ENCODE measurements at regions not wholly inside any gene's neighbourhood (a gene's known extent, or its start where the extent isn't known, plus 50 kb on each side); places are given as distances from the start of the nearest gene placed in this dataset.

DNA sequence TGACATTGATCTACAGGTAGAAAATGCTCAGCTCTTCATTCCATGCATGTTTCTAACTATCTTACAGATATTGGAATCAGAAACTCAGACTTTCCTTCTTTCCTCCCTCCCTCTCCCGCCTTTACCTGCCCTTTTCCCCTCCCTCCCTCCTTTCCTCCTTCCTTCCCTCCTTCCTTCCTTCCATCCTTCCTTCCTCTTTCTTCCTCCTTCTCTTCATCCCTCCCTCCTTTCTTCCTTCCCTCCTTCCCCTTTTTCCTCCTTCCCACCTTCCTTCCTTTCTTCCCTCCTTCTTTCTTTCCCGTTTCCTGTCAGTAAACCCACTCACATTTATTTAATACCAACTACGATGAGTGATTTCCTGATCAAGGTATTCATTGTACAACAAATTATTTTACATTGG is 113.4 kb upstream of the IRS2 start (continued):
- TF ChIP-seq, protein P1, sequence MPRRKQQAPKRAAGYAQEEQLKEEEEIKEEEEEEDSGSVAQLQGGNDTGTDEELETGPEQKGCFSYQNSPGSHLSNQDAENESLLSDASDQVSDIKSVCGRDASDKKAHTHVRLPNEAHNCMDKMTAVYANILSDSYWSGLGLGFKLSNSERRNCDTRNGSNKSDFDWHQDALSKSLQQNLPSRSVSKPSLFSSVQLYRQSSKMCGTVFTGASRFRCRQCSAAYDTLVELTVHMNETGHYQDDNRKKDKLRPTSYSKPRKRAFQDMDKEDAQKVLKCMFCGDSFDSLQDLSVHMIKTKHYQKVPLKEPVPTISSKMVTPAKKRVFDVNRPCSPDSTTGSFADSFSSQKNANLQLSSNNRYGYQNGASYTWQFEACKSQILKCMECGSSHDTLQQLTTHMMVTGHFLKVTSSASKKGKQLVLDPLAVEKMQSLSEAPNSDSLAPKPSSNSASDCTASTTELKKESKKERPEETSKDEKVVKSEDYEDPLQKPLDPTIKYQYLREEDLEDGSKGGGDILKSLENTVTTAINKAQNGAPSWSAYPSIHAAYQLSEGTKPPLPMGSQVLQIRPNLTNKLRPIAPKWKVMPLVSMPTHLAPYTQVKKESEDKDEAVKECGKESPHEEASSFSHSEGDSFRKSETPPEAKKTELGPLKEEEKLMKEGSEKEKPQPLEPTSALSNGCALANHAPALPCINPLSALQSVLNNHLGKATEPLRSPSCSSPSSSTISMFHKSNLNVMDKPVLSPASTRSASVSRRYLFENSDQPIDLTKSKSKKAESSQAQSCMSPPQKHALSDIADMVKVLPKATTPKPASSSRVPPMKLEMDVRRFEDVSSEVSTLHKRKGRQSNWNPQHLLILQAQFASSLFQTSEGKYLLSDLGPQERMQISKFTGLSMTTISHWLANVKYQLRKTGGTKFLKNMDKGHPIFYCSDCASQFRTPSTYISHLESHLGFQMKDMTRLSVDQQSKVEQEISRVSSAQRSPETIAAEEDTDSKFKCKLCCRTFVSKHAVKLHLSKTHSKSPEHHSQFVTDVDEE (CRISPR knock-in tag; IDR thresholded peaks at IDR 0.05): no peak
- TF ChIP-seq, protein P2, sequence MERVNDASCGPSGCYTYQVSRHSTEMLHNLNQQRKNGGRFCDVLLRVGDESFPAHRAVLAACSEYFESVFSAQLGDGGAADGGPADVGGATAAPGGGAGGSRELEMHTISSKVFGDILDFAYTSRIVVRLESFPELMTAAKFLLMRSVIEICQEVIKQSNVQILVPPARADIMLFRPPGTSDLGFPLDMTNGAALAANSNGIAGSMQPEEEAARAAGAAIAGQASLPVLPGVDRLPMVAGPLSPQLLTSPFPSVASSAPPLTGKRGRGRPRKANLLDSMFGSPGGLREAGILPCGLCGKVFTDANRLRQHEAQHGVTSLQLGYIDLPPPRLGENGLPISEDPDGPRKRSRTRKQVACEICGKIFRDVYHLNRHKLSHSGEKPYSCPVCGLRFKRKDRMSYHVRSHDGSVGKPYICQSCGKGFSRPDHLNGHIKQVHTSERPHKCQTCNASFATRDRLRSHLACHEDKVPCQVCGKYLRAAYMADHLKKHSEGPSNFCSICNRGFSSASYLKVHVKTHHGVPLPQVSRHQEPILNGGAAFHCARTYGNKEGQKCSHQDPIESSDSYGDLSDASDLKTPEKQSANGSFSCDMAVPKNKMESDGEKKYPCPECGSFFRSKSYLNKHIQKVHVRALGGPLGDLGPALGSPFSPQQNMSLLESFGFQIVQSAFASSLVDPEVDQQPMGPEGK (CRISPR knock-in tag; IDR thresholded peaks at IDR 0.05; ENCODE audit: borderline replicate concordance): no peak
- TF ChIP-seq BACH2 (CRISPR knock-in tag; IDR thresholded peaks at IDR 0.05; ENCODE audit: borderline replicate concordance): no peak
- TF ChIP-seq ESRRG (CRISPR knock-in tag; IDR thresholded peaks at IDR 0.05): no peak

DNA sequence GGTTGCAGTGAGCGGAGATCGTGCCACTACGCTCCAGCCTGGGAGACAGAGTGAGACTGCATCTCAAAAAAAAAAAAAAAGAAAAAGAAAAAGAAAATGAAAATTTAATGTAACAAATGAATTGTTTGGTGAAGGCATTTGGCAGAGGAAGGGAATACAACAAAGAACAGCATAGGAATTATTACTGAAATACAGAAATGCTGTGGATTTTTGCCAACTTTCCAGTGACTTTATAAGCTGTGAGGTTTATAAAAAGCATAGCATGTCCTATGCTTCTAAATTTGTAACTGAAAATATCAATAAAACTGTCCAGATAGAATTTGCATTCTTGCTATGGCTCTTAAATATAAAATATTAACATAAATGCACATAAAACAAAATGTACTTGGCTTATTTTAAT is 112.9 kb upstream of the IRS2 start:
- ATAC-seq: no peak
- no peak for TF ChIP-seq ISL1 (CRISPR knock-in tag; IDR thresholded peaks at IDR 0.05)
- TF ChIP-seq ZFP3 (CRISPR knock-in tag; IDR thresholded peaks at IDR 0.05): no peak
- no peak for TF ChIP-seq ZNF70 (CRISPR knock-in tag; IDR thresholded peaks at IDR 0.05)
- TF ChIP-seq, protein P3, sequence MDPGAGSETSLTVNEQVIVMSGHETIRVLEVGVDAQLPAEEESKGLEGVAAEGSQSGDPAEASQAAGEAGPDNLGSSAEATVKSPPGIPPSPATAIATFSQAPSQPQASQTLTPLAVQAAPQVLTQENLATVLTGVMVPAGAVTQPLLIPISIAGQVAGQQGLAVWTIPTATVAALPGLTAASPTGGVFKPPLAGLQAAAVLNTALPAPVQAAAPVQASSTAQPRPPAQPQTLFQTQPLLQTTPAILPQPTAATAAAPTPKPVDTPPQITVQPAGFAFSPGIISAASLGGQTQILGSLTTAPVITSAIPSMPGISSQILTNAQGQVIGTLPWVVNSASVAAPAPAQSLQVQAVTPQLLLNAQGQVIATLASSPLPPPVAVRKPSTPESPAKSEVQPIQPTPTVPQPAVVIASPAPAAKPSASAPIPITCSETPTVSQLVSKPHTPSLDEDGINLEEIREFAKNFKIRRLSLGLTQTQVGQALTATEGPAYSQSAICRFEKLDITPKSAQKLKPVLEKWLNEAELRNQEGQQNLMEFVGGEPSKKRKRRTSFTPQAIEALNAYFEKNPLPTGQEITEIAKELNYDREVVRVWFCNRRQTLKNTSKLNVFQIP (CRISPR knock-in tag; IDR thresholded peaks at IDR 0.05; ENCODE audit: borderline replicate concordance, low read depth): no peak
- TF ChIP-seq ESRRG (CRISPR knock-in tag; IDR thresholded peaks at IDR 0.05): no peak
- no peak for TF ChIP-seq CSDC2 (CRISPR knock-in tag; IDR thresholded peaks at IDR 0.05)
- TF ChIP-seq, protein P2 (CRISPR knock-in tag; IDR thresholded peaks at IDR 0.05; ENCODE audit: borderline replicate concordance): no peak
- TF ChIP-seq ZC3H10 (CRISPR knock-in tag; IDR thresholded peaks at IDR 0.05): no peak
- TF ChIP-seq ZNF8 (CRISPR knock-in tag; IDR thresholded peaks at IDR 0.05): no peak
- TF ChIP-seq TCF4 (CRISPR knock-in tag; IDR thresholded peaks at IDR 0.05; ENCODE audit: borderline replicate concordance): no peak
- no peak for TF ChIP-seq PPARA (CRISPR knock-in tag; IDR thresholded peaks at IDR 0.05; ENCODE audit: borderline replicate concordance)
- TF ChIP-seq, protein P1 (CRISPR knock-in tag; IDR thresholded peaks at IDR 0.05): no peak
- TF ChIP-seq SNAI2 (CRISPR knock-in tag; IDR thresholded peaks at IDR 0.05): no peak
- TF ChIP-seq OSR1 (CRISPR knock-in tag; IDR thresholded peaks at IDR 0.05): no peak
- TF ChIP-seq, protein P4, sequence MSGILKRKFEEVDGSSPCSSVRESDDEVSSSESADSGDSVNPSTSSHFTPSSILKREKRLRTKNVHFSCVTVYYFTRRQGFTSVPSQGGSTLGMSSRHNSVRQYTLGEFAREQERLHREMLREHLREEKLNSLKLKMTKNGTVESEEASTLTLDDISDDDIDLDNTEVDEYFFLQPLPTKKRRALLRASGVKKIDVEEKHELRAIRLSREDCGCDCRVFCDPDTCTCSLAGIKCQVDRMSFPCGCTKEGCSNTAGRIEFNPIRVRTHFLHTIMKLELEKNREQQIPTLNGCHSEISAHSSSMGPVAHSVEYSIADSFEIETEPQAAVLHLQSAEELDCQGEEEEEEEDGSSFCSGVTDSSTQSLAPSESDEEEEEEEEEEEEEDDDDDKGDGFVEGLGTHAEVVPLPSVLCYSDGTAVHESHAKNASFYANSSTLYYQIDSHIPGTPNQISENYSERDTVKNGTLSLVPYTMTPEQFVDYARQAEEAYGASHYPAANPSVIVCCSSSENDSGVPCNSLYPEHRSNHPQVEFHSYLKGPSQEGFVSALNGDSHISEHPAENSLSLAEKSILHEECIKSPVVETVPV (CRISPR knock-in tag; IDR thresholded peaks at IDR 0.05): no peak
- no peak for TF ChIP-seq GLIS3 (CRISPR knock-in tag; IDR thresholded peaks at IDR 0.05)
- TF ChIP-seq BACH2 (CRISPR knock-in tag; IDR thresholded peaks at IDR 0.05; ENCODE audit: borderline replicate concordance): no peak
- TF ChIP-seq ARNTL (CRISPR knock-in tag; IDR thresholded peaks at IDR 0.05; ENCODE audit: borderline replicate concordance, low read depth): no peak
- TF ChIP-seq ZFP30 (CRISPR knock-in tag; IDR thresholded peaks at IDR 0.05): no peak
